ENCODE measurements at regions not wholly inside any gene's neighbourhood (a gene's known extent, or its start where the extent isn't known, plus 50 kb on each side); places are given as distances from the start of the nearest gene placed in this dataset.

DNA sequence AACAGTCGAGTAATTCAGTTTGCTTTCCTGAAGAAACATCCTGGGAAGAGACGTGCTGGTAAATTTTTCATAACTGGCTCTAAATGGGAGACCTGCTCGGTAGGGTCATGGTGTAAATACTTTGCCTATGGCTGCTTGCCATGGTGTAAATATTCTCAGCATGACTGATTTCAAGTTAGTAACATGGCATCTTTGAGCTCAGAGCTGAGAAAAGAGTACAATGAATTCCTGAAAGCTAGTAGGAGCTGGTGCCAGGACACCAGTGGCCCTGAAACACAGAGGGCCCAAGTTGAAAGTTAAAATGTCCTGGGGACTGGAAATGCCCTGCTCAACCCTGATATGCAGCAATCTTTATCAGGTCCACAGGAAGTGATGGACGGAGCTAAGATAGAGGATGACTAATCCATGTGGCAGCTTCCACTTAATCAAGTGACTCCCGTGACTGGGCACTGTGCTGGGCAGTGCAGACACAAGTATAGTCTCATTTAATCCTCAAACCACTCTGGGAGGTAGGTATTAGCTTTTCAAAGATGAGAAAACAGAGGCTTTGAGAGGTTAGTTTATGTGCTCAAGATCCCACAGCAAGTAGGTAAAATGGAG is 130.1 kb upstream of the ADAMTS18 start:
- H3K4me3 Mint-ChIP-seq, result no peak overlapping the region
- no peak overlapping the region for H3K27ac Mint-ChIP-seq
- no peaks in the 10 kb centered on the region for H3K36me3 Mint-ChIP-seq (ENCODE audit: low read depth)

GRCh38 chr16:77569406-77569805 is 134.6 kb upstream of the ADAMTS18 start:
- Mint-ChIP-seq H3K4me1 (ENCODE audit: low read depth) (no peaks in the 10 kb centered on the region), H3K27me3 (peaks cover 4% of the 10 kb centered on the region), H3K4me3 (no peak overlapping the region), H3K9me3 (no peaks in the 10 kb centered on the region), H3K27ac (no peak overlapping the region), H3K36me3 (ENCODE audit: low read depth) (no peaks in the 10 kb centered on the region)
- intact Hi-C loops (cut with micrococcal nuclease), result no loop called here

More for the DNA sequence above, 130.1 kb upstream of the ADAMTS18 start:
- intact Hi-C loops (cut with micrococcal nuclease), result no loop called here
- Mint-ChIP-seq H3K4me1 (ENCODE audit: low read depth) (no peaks in the 10 kb centered on the region), H3K27me3 (peaks cover 3% of the 10 kb centered on the region), H3K9me3 (no peaks in the 10 kb centered on the region)

GRCh38 chr16:77570574-77570973 is 135.7 kb upstream of the ADAMTS18 start:
- H3K27ac Mint-ChIP-seq, result no peak overlapping the region

DNA sequence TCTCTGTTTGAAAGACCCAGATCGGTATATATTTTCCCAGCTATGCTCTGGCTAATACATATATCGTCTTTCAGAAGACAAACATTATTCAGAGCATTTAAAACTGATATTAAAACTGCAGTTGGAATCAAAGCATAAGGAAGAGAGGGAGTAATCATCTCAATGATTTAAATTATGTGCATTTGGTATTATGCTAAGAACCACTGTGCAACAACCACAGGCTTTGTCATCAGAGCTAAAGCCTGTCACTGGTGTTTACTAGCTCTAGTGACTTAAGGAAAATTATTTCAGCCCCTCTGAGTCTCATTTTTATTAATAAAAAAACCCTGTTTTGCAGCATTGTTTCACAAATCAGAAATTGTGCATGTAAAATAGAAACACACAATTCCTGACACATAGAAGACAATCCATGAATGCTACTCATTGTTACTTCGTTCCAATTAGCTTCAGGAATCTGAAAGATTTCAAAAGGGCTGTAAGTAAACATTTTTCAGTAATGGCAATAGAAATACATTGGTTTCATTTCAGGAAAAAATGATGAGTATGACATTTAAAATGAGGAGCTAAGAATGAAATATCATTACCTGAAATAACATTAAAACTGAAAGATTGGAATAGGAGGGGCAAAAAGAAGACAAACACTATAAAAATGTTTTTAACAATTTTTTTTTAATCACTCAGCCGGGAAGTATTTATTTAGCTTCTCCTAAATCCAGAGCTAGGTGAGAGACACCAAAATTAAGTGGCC is 136.5 kb upstream of the ADAMTS18 start:
- H3K4me3 Mint-ChIP-seq, result no peak overlapping the region
- H3K36me3 Mint-ChIP-seq (ENCODE audit: low read depth), result no peaks in the 10 kb centered on the region
- no peak overlapping the region for H3K27ac Mint-ChIP-seq
- intact Hi-C loops (cut with micrococcal nuclease), result no loop called here
- H3K9me3 Mint-ChIP-seq, result no peaks in the 10 kb centered on the region
- H3K4me1 Mint-ChIP-seq (ENCODE audit: low read depth), result no peaks in the 10 kb centered on the region
- peaks cover 6% of the 10 kb centered on the region for H3K27me3 Mint-ChIP-seq

More at GRCh38 chr16:77570574-77570973, 135.7 kb upstream of the ADAMTS18 start:
- Mint-ChIP-seq H3K4me3 (no peak overlapping the region), H3K27me3 (peaks cover 6% of the 10 kb centered on the region), H3K4me1 (ENCODE audit: low read depth) (no peaks in the 10 kb centered on the region), H3K9me3 (no peaks in the 10 kb centered on the region), H3K36me3 (ENCODE audit: low read depth) (no peaks in the 10 kb centered on the region)
- intact Hi-C loops (cut with micrococcal nuclease), result no loop called here

DNA sequence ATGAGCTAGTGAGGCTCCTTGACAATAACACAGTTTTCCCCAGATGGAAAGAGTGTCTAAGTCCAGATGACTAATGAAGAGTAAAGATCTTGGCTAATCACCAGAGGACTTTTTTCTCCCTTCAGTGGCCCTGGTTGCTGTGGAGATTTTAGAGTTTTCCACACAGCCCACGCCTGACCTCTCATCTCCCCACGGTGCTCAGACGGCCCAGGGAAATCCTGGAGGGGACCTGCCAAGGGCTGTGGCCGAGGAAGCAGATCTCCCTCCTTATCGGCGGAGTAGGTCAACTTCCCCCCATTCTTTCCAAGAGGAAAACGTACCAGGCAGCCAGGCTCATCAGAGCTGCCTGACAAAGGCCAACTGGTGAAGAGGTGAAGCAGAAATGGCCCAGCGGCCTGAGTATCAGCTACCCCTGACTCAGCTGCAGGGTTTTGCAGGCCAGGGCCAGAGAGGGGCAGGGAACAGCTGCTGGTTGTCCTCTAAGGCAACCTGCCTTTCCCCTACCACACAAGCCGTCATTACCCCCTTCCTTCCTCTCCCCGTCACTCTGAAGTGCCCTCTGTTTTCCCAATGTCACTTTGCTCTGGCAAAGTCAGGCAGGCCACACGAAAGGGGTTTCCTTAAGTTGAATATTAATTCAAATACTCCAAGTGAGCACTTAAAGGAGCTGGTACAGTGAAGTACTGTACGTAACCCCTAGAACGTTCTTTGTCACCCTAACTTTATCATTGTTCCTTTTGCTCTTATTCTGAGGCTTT is 140.2 kb upstream of the ADAMTS18 start:
- Mint-ChIP-seq H3K27ac (no peak overlapping the region), H3K9me3 (no peaks in the 10 kb centered on the region), H3K4me3 (no peak overlapping the region), H3K27me3 (peaks cover 3% of the 10 kb centered on the region), H3K4me1 (ENCODE audit: low read depth) (no peaks in the 10 kb centered on the region), H3K36me3 (ENCODE audit: low read depth) (no peaks in the 10 kb centered on the region)
- intact Hi-C loops (cut with micrococcal nuclease), result no loop called here

DNA sequence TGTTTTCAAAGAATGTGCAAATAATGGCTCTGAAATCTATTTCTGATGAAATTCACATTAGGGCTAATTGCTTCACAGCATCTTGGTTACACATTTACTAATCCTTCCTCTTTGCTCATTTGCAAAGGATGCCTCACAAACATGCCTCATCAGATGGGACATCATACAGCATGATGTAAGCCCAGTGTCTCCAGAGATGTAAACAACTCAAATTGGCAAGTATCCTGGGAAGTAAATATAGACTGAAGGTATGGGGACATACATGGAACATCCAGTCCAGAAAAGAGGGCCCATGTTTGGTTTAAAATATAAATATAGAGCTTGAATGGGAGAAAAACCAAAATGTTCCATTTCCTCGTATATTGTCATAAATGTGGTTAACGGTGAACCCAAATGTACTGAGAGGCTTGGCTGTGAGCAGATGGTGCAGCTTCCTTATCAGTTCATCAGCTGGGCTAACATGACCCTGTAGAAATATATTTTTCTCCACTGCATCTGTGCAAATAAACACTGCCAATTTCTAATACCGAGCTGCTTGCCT is 142.9 kb upstream of the NUDT7 start:
- no peaks in the 10 kb centered on the region for H3K4me1 Mint-ChIP-seq (ENCODE audit: low read depth)
- no peak overlapping the region for H3K27ac Mint-ChIP-seq
- H3K36me3 Mint-ChIP-seq (ENCODE audit: low read depth), result no peaks in the 10 kb centered on the region
- no peaks in the 10 kb centered on the region for H3K9me3 Mint-ChIP-seq
- H3K27me3 Mint-ChIP-seq, result peaks cover 7% of the 10 kb centered on the region
- intact Hi-C loops (cut with micrococcal nuclease), result no loop called here
- no peak overlapping the region for H3K4me3 Mint-ChIP-seq

DNA sequence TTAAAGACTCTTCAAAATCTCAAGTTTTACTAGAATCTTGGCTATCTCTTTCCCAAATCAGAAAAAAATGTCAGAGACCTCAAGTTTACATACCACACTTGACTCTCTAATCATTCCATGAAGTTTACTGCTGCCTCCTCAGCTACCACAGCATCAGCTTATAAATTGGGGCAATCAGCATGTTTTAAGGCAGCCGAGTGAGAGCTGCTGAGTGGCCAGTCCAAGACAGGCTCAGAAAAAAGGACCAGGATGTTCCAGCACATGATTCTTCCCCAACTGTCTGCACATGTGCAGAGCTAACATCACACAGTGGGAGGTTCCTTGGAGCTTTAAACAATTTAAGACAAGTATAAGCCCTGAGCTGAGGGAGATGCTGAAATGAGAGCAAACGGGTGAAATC is 140.6 kb upstream of the NUDT7 start:
- Mint-ChIP-seq H3K4me3 (no peak overlapping the region), H3K4me1 (ENCODE audit: low read depth) (peaks cover 6% of the 10 kb centered on the region), H3K36me3 (ENCODE audit: low read depth) (no peaks in the 10 kb centered on the region), H3K9me3 (no peaks in the 10 kb centered on the region), H3K27ac (no peak overlapping the region), H3K27me3 (peaks cover 10% of the 10 kb centered on the region)
- intact Hi-C loops (cut with micrococcal nuclease), result no loop called here

DNA sequence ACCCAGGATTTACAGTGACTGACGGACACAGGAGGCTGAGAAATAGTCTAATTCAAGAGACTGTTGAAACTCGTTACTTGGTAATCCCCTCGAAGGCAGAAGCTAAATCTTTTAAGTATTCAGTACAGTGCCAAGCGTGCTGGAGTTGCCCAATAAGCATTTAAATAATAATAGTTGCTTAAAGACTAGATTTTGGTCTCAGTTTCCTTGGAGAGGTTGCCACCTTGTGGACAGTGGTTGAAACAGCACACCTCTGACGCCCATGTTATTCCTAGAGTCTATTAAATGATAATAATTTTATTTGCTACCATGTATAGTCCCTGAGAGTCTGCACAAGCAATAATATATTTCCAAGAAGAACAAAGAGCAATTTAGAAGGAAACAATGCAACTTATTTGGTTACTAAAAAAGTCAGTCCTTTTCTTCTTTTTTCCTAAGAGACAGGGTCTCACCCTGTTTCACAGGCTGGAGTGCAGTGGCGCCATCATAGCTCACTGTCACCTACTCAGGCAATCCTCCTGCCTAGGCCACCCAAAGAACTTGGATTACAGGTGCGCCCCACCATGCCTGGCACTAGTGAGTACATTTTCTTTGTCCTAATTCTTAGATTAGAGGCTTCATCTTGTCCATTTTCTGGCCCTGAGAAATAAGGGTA is 138.0 kb upstream of the NUDT7 start:
- Mint-ChIP-seq H3K27me3 (peaks cover 10% of the 10 kb centered on the region), H3K4me1 (ENCODE audit: low read depth) (peaks cover 6% of the 10 kb centered on the region), H3K36me3 (ENCODE audit: low read depth) (no peaks in the 10 kb centered on the region), H3K9me3 (no peaks in the 10 kb centered on the region), H3K4me3 (no peak overlapping the region), H3K27ac (no peak overlapping the region)
- intact Hi-C loops (cut with micrococcal nuclease), result loop anchor here (1.0 kb wide), 1 partner anchor 348 kb away; no protein-coding TSS in a partner anchor

- peaks cover 6% of the 10 kb centered on the region for H3K4me1 Mint-ChIP-seq (ENCODE audit: low read depth)
- no peak overlapping the region for H3K4me3 Mint-ChIP-seq
- intact Hi-C loops (cut with micrococcal nuclease), result no loop called here
- H3K27ac Mint-ChIP-seq, result no peak overlapping the region
- no peaks in the 10 kb centered on the region for H3K36me3 Mint-ChIP-seq (ENCODE audit: low read depth)
- peaks cover 10% of the 10 kb centered on the region for H3K27me3 Mint-ChIP-seq
- no peaks in the 10 kb centered on the region for H3K9me3 Mint-ChIP-seq
Observed at GRCh38 chr16:77585379-77586251, 136.7 kb upstream of the NUDT7 start.

DNA sequence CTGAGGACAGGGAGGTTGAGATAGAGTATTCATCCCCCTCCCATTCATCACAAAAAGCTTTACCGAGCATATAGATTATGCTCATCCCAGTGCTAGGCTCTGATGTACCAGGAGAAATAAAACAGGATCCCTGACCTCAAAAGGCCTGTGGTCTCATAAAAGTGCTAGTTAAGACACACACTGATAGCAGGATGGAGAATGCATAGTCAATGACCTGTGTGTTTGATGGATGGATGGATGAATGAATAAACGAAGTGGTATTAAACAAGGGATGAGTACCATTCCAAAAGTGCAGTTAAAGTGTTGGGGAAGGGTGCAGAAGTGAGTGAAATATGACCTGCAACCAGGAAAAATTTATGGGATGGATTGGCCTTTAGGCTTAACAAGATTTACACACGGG is 133.9 kb upstream of the NUDT7 start:
- H3K27me3 Mint-ChIP-seq, result peaks cover 5% of the 10 kb centered on the region

GRCh38 chr16:77589071-77589765 is 133.1 kb upstream of the NUDT7 start:
- intact Hi-C loops (cut with micrococcal nuclease), result no loop called here
- peaks cover 6% of the 10 kb centered on the region for H3K4me1 Mint-ChIP-seq (ENCODE audit: low read depth)

More for the DNA sequence above, 133.9 kb upstream of the NUDT7 start:
- no peak overlapping the region for H3K4me3 Mint-ChIP-seq
- peaks cover 6% of the 10 kb centered on the region for H3K4me1 Mint-ChIP-seq (ENCODE audit: low read depth)
- H3K27ac Mint-ChIP-seq, result no peak overlapping the region
- H3K36me3 Mint-ChIP-seq (ENCODE audit: low read depth), result no peaks in the 10 kb centered on the region
- H3K9me3 Mint-ChIP-seq, result no peaks in the 10 kb centered on the region
- intact Hi-C loops (cut with micrococcal nuclease), result no loop called here

DNA sequence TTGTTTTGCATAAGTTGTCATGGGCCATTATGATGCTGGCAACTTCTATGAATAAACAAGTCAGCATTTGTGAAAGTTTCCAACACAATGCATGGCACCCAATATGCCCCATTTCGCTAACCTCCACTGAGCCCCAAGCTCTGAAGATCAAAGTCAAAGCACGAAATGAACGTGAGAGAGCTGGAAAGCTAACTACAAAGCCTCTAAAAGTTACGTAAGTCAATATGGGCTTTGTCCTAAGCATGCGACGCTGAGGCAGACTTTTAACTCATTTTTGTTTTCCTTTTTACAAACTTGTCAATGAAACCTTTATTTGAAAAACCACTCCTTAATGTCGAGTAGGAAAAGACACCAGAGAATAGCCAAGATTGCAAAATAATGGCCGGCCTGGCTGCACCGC is 131.6 kb upstream of the NUDT7 start:
- Mint-ChIP-seq H3K9me3 (no peaks in the 10 kb centered on the region), H3K4me1 (ENCODE audit: low read depth) (peaks cover under 1% of the 10 kb centered on the region), H3K36me3 (ENCODE audit: low read depth) (no peaks in the 10 kb centered on the region), H3K27me3 (no peaks in the 10 kb centered on the region), H3K27ac (no peak overlapping the region), H3K4me3 (no peak overlapping the region)
- intact Hi-C loops (cut with micrococcal nuclease), result no loop called here

More at GRCh38 chr16:77589071-77589765, 133.1 kb upstream of the NUDT7 start:
- Mint-ChIP-seq H3K9me3 (no peaks in the 10 kb centered on the region), H3K4me3 (no peak overlapping the region), H3K27ac (no peak overlapping the region), H3K36me3 (ENCODE audit: low read depth) (no peaks in the 10 kb centered on the region), H3K27me3 (peaks cover 5% of the 10 kb centered on the region)
